SK-N-SH treated with all-trans-retinoic acid at 6 μM for 48 hours (cell line): ENCODE measurements at regions not wholly inside any gene's neighbourhood (a gene's known extent, or its start where the extent isn't known, plus 50 kb on each side); places are given as distances from the start of the nearest gene placed in this dataset.

Source experiments
- BACH2 ChIP-seq: fragments of 250-450 bp; sonication (Bioruptor Pico); IDR thresholded peaks from 2 replicates; pipeline ENCODE4 v1.9.0; 2021; ENCODE audit warnings: mild to moderate bottlenecking, borderline replicate concordance
- ESRRG ChIP-seq: fragments of 250-450 bp; sonication (Bioruptor Pico); IDR thresholded peaks from 2 replicates; pipeline ENCODE4 v1.6.1; 2021; ENCODE audit warnings: mild to moderate bottlenecking
- ISL1 ChIP-seq: fragments of 250-450 bp; sonication (Bioruptor Pico); IDR thresholded peaks from 2 replicates; pipeline ENCODE4 v2.1.2; 2022; ENCODE audit warnings: mild to moderate bottlenecking, moderate library complexity
- OSR1 ChIP-seq: fragments of 250-450 bp; sonication (Bioruptor Pico); IDR thresholded peaks from 2 replicates; pipeline ENCODE4 v1.8.0; 2022; ENCODE audit warnings: moderate library complexity, mild to moderate bottlenecking, inconsistent platforms
- RARB ChIP-seq: fragments of 250-450 bp; sonication (Bioruptor Pico); IDR thresholded peaks from 2 replicates; pipeline ENCODE4 v1.8.0; 2021; ENCODE audit warnings: mild to moderate bottlenecking, moderate library complexity
- ZC3H10 ChIP-seq: fragments of 250-450 bp; sonication (Bioruptor Pico); IDR thresholded peaks from 2 replicates; pipeline ENCODE4 v1.5.1; 2021; ENCODE audit warnings: mild to moderate bottlenecking, moderate library complexity
- ZFP3 ChIP-seq: fragments of 250-450 bp; sonication (Bioruptor Pico); IDR thresholded peaks from 2 replicates; pipeline ENCODE4 v1.5.0; 2020; ENCODE audit warnings: mild to moderate bottlenecking, moderate library complexity
- TF ChIP-seq, protein P1 (sequence below): fragments of 250-450 bp; sonication (Bioruptor Pico); IDR thresholded peaks from 2 replicates; pipeline ENCODE4 v1.8.0; 2020; ENCODE audit warnings: mild to moderate bottlenecking, moderate library complexity, borderline replicate concordance

GRCh38 chr4:170854097-170854496 is 764.3 kb upstream of the AADAT start:
- no peak for TF ChIP-seq ISL1
- TF ChIP-seq BACH2 (CRISPR knock-in tag): no peak
- no peak for TF ChIP-seq ESRRG (CRISPR knock-in tag)
- TF ChIP-seq, protein P1, sequence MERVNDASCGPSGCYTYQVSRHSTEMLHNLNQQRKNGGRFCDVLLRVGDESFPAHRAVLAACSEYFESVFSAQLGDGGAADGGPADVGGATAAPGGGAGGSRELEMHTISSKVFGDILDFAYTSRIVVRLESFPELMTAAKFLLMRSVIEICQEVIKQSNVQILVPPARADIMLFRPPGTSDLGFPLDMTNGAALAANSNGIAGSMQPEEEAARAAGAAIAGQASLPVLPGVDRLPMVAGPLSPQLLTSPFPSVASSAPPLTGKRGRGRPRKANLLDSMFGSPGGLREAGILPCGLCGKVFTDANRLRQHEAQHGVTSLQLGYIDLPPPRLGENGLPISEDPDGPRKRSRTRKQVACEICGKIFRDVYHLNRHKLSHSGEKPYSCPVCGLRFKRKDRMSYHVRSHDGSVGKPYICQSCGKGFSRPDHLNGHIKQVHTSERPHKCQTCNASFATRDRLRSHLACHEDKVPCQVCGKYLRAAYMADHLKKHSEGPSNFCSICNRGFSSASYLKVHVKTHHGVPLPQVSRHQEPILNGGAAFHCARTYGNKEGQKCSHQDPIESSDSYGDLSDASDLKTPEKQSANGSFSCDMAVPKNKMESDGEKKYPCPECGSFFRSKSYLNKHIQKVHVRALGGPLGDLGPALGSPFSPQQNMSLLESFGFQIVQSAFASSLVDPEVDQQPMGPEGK: no peak
- TF ChIP-seq OSR1 (CRISPR knock-in tag): no peak
- TF ChIP-seq RARB (CRISPR knock-in tag): no peak
- no peak for TF ChIP-seq ZFP3 (CRISPR knock-in tag)
- TF ChIP-seq ZC3H10 (CRISPR knock-in tag): no peak
